H1 (cell line): ENCODE measurements at regions not wholly inside any gene's neighbourhood (a gene's known extent, or its start where the extent isn't known, plus 50 kb on each side); places are given as distances from the start of the nearest gene placed in this dataset.
A peak's percentile ranks its signal among the peaks of the same experiment; 100 is the strongest.

Source experiments
- CTCF ChIA-PET: fragments of 300-600 bp; sonication (Branson Sonifier 250); formaldehyde crosslinking; loops from one replicate; lab custom pipeline; 2021; ENCODE audit not compliant: partially characterized antibody; lab: Charles Lee
- POLR2A ChIA-PET: fragments of 300-600 bp; sonication (Branson Sonifier 250); formaldehyde crosslinking; loops from one replicate; lab custom pipeline; 2021; ENCODE audit warnings: inconsistent platforms; ENCODE audit not compliant: partially characterized antibody; lab: Charles Lee
- DNase-seq, 2 experiments: peaks; one replicate each; pipeline versions ENCODE4 v3.0.0 to v3.0.0-alpha.2; 2010 to 2022; ENCODE audit warnings: low spot score in 2 of 2, low read depth in 1 of 2, mixed read lengths in 1 of 2
- FAIRE-seq: peaks from 2 replicates; lab custom pipeline; 2011; peaks lifted over from hg19 to GRCh38; lab: Jason Lieb, UNC
- H2AFZ ChIP-seq: 2 replicates; pipeline ENCODE4 v1.8.1; 2012; ENCODE audit warnings: low read length, inconsistent platforms
- H2AK5ac ChIP-seq: 2 replicates; pipeline ENCODE4 v1.6.1; 2013; ENCODE audit warnings: low read depth, low read length
- H2BK120ac ChIP-seq: replicated peaks from 2 replicates; pipeline ENCODE3; 2013; ENCODE audit warnings: low read depth, low read length, inconsistent platforms
- H2BK12ac ChIP-seq: 2 replicates; pipeline ENCODE4 v1.6.1; 2013; ENCODE audit warnings: low read depth, low read length
- H2BK15ac ChIP-seq: 2 replicates; pipeline ENCODE4 v1.6.1; 2013; ENCODE audit warnings: low read length
- H2BK20ac ChIP-seq: 2 replicates; pipeline ENCODE4 v1.6.1; 2013; ENCODE audit warnings: low read length
- H2BK5ac ChIP-seq: 2 replicates; pipeline ENCODE4 v1.6.1; 2013; ENCODE audit warnings: low read depth, low read length
- H3K14ac ChIP-seq: 2 replicates; pipeline ENCODE4 v1.6.1; 2013; ENCODE audit warnings: inconsistent platforms; ENCODE audit not compliant: insufficient read length
- H3K18ac ChIP-seq: 2 replicates; pipeline ENCODE4 v1.6.1; 2013; ENCODE audit warnings: low read length; ENCODE audit errors: extremely low read depth
- H3K23ac ChIP-seq: 2 replicates; pipeline ENCODE4 v1.6.1; 2013; ENCODE audit warnings: inconsistent platforms; ENCODE audit not compliant: insufficient read length
- H3K23me2 ChIP-seq: 2 replicates; pipeline ENCODE4 v1.6.1; 2013; ENCODE audit warnings: low read depth, low read length
- H3K27ac ChIP-seq: 2 replicates; pipeline ENCODE4 v1.6.1; 2011; ENCODE audit warnings: low read depth, low read length, inconsistent platforms
- H3K27me3 ChIP-seq, 4 experiments: replicated peaks in 1 of 4; 1 replicate in 1 of 4; 2 replicates in 3 of 4; pipeline versions ENCODE4 v1.6.1 to v1.8.1; 2011 to 2013; ENCODE audit warnings: low read length in 3 of 4, mild to moderate bottlenecking in 3 of 4, inconsistent platforms in 2 of 4, mixed read lengths in 2 of 4, moderate library complexity in 1 of 4; ENCODE audit not compliant: control insufficient read depth in 3 of 4, insufficient read depth in 3 of 4; ENCODE audit errors: extremely low read depth in 1 of 4
- H3K36me3 ChIP-seq, 4 experiments: 2 replicates each; pipeline versions ENCODE4 v1.6.1 to v1.8.1; 2011 to 2013; ENCODE audit warnings: mild to moderate bottlenecking in 4 of 4, low read length in 3 of 4, moderate library complexity in 2 of 4, control low read depth in 1 of 4, inconsistent platforms in 1 of 4; ENCODE audit not compliant: insufficient read depth in 4 of 4, control insufficient read depth in 2 of 4
- H3K4ac ChIP-seq: replicated peaks from 2 replicates; pipeline ENCODE3; 2013; ENCODE audit warnings: low read length, low read depth, mixed read lengths, inconsistent platforms; ENCODE audit not compliant: insufficient read length
- H3K4me1 ChIP-seq, 4 experiments: replicated peaks in 1 of 4; 1 replicate in 1 of 4; 2 replicates in 3 of 4; pipeline versions ENCODE4 v1.6.1 to v1.8.1; 2011 to 2013; ENCODE audit warnings: low read length in 3 of 4, inconsistent platforms in 2 of 4, mixed read lengths in 1 of 4; ENCODE audit not compliant: insufficient read depth in 4 of 4, control insufficient read depth in 3 of 4
- H3K4me2 ChIP-seq, 2 experiments: 2 replicates each; pipeline versions ENCODE4 v1.6.1 to v1.8.1; 2011 to 2013; ENCODE audit warnings: low read depth in 2 of 2, low read length in 2 of 2, control low read depth in 1 of 2, inconsistent platforms in 1 of 2, mild to moderate bottlenecking in 1 of 2; ENCODE audit not compliant: insufficient read depth in 1 of 2
- H3K4me3 ChIP-seq, 4 experiments: fragments of 200-600, 300-600 bp in 1 of 4; sonication (generic), shearing (Covaris generic), sonication (Bioruptor Twin) in 1 of 4; 2 replicates each; pipeline versions ENCODE4 v1.5.1 to v1.8.1; 2011 to 2016; ENCODE audit warnings: low read length in 4 of 4, low read depth in 3 of 4, control low read depth in 2 of 4, inconsistent platforms in 2 of 4, mild to moderate bottlenecking in 2 of 4, mixed read lengths in 1 of 4, moderate library complexity in 1 of 4; ENCODE audit not compliant: insufficient read depth in 2 of 4; ENCODE audit errors: extremely low read depth in 1 of 4
- H3K56ac ChIP-seq: replicated peaks from 2 replicates; pipeline ENCODE3; 2013; ENCODE audit warnings: low read depth, mild to moderate bottlenecking, mixed read lengths, low read length, inconsistent platforms; ENCODE audit not compliant: insufficient read length
- H3K79me1 ChIP-seq: 2 replicates; pipeline ENCODE4 v1.6.1; 2013; ENCODE audit warnings: low read depth, low read length, control low read depth
- H3K79me2 ChIP-seq, 2 experiments: 2 replicates each; pipeline versions ENCODE4 v1.6.1 to v1.8.1; 2012 to 2013; ENCODE audit warnings: low read length in 2 of 2, mild to moderate bottlenecking in 2 of 2, inconsistent platforms in 1 of 2; ENCODE audit not compliant: insufficient read depth in 2 of 2, control insufficient read depth in 1 of 2
- H3K9ac ChIP-seq, 4 experiments: replicated peaks in 1 of 4; 1 replicate in 1 of 4; 2 replicates in 3 of 4; pipeline versions ENCODE4 v1.6.1 to v1.8.1; 2011 to 2013; ENCODE audit warnings: low read depth in 3 of 4, low read length in 3 of 4, control low read depth in 2 of 4, mild to moderate bottlenecking in 2 of 4, moderate library complexity in 2 of 4, inconsistent platforms in 1 of 4; ENCODE audit errors: extremely low read depth in 1 of 4
- H3K9me3 ChIP-seq, 2 experiments: 2 replicates each; pipeline versions ENCODE4 v1.6.1 to v1.8.1; 2012 to 2013; ENCODE audit warnings: mild to moderate bottlenecking in 2 of 2, moderate library complexity in 2 of 2, control low read depth in 1 of 2, inconsistent platforms in 1 of 2, low read depth in 1 of 2, low read length in 1 of 2, mixed read lengths in 1 of 2; ENCODE audit not compliant: insufficient read depth in 2 of 2
- H4K20me1 ChIP-seq, 2 experiments: replicated peaks in 1 of 2; 2 replicates each; pipeline versions ENCODE3 to v1.8.1; 2011 to 2013; ENCODE audit warnings: inconsistent platforms in 2 of 2, low read length in 2 of 2, mild to moderate bottlenecking in 1 of 2; ENCODE audit not compliant: insufficient read depth in 2 of 2, control insufficient read depth in 1 of 2
- H4K5ac ChIP-seq: 2 replicates; pipeline ENCODE4 v1.6.1; 2013; ENCODE audit warnings: low read length, low read depth, mixed read lengths, inconsistent platforms; ENCODE audit not compliant: insufficient read length
- H4K8ac ChIP-seq: 2 replicates; pipeline ENCODE4 v1.8.0; 2013; ENCODE audit warnings: mild to moderate bottlenecking, moderate library complexity, low read length, inconsistent platforms; ENCODE audit not compliant: insufficient read depth; ENCODE audit errors: extremely low read depth
- H4K91ac ChIP-seq: replicated peaks from 2 replicates; pipeline ENCODE3; 2013; ENCODE audit warnings: low read length, mixed read lengths, inconsistent platforms; ENCODE audit not compliant: insufficient read length
- E2F6 ChIP-seq: IDR thresholded peaks from 2 replicates; pipeline ENCODE4 v1.6.1; 2012; ENCODE audit warnings: inconsistent platforms
- EGR1 ChIP-seq: IDR thresholded peaks from 2 replicates; pipeline ENCODE4 v1.6.1; 2011; ENCODE audit warnings: low read depth, low read length, borderline replicate concordance
- GABPA ChIP-seq: IDR thresholded peaks from 2 replicates; pipeline ENCODE4 v1.6.1; 2011; ENCODE audit warnings: mild to moderate bottlenecking, low read length, moderate library complexity, borderline replicate concordance; ENCODE audit not compliant: insufficient read depth
- POLR2A ChIP-seq, 2 experiments: IDR thresholded peaks; 1 replicate in 1 of 2; 2 replicates in 1 of 2; pipeline ENCODE4 v1.6.1; 2011; ENCODE audit warnings: low read depth in 2 of 2, low read length in 2 of 2, mild to moderate bottlenecking in 2 of 2; ENCODE audit errors: control extremely low read depth in 1 of 2
- RAD21 ChIP-seq, 2 experiments: IDR thresholded peaks in 1 of 2; conservative IDR thresholded peaks in 1 of 2; 2 replicates each; pipeline ENCODE4 v1.6.1; 2011; ENCODE audit warnings: low read depth in 2 of 2, low read length in 2 of 2, improper control_type of control experiment in 1 of 2, inconsistent platforms in 1 of 2, mild to moderate bottlenecking in 1 of 2, moderate library complexity in 1 of 2
- SIX5 ChIP-seq: IDR thresholded peaks from 2 replicates; pipeline ENCODE4 v1.6.1; 2011; ENCODE audit warnings: mild to moderate bottlenecking, low read depth, low read length
- TBP ChIP-seq: IDR thresholded peaks from 2 replicates; pipeline ENCODE4 v1.6.1; 2011; ENCODE audit warnings: low read depth, low read length, improper control_type of control experiment
- TCF12 ChIP-seq: IDR thresholded peaks from 2 replicates; pipeline ENCODE4 v1.6.1; 2011; ENCODE audit warnings: low read depth, mild to moderate bottlenecking, low read length
- YY1 ChIP-seq: IDR thresholded peaks from 2 replicates; pipeline ENCODE4 v1.6.1; 2011; ENCODE audit warnings: low read depth, mild to moderate bottlenecking, low read length
- WGBS, 2 experiments: shearing (Covaris generic) in 1 of 2; methylation state at CpG; one replicate each; pipeline versions ENCODE4 v1.1.6 to v1.1.7; 2013 to 2015; ENCODE audit warnings: low lambda C conversion rate in 2 of 2, mixed read lengths in 2 of 2, inconsistent platforms in 1 of 2, low coverage in 1 of 2, missing lambda C conversion rate in 1 of 2; ENCODE audit not compliant: insufficient replicate concordance in 2 of 2, insufficient coverage in 1 of 2, insufficient read length in 1 of 2; ENCODE audit errors: extremely low coverage in 1 of 2, missing lambda C conversion rate in 1 of 2; 5-methylcytosine and 5-hydroxymethylcytosine counted together

DNA sequence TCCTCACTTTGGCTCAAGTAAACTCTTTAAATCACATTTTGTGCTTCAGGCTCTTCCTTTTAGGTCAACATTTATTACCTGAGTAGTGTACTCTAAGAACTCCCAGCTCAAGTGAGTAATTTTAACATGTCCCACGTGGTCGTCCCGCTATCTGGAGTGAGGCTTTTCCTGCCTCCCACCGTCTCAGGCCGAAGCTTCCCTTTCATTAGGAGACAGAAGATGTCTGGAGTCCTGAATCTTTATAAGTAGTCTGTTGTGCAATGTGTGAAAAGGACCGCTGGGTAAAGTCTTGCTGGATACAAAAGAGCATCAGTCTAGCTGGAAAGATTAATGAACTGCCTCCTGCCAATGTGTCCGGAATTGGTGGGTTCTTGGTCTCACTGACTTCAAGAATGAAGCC lies 117.7 kb upstream of the NEIL3 start:
- no peak overlapping the region for H3K56ac ChIP-seq
- H3K18ac ChIP-seq = no peak overlapping the region
- no peak overlapping the region for H2BK20ac ChIP-seq
- no peak overlapping the region for H3K9ac ChIP-seq
- H4K20me1 ChIP-seq = no peaks in the 10 kb centered on the region
- H3K27me3 ChIP-seq = no peaks in the 10 kb centered on the region
- H3K4me2 ChIP-seq = 0 out of 4 replicates have a peak overlapping the region, but pooled peaks have one; percentile 26 to 37
- no peak overlapping the region for H2AFZ ChIP-seq
- WGBS, 2 experiments = 90% methylated on average over 7 of the region's 7 CpGs; no CpG with 5 or more reads in 1 of the 2 experiments
- no peak overlapping the region for H4K8ac ChIP-seq
- H3K4me3 ChIP-seq = no peak overlapping the region
- 0 out of 2 replicates have a peak overlapping the region, but pooled peaks have one; percentile 6 for H2BK12ac ChIP-seq
- FAIRE-seq (no peak), DNase-seq (no peak)
- no peak overlapping the region for H2BK5ac ChIP-seq
- no peak for TF ChIP-seq SIX5
- TF ChIP-seq RAD21 (IDR thresholded peaks at IDR 0.05 in 1 of 2, conservative IDR thresholded peaks at IDR 0.05 in 1 of 2; ENCODE audit: low read depth in 2 of 2, low read length in 2 of 2) = no peak
- no peak for TF ChIP-seq EGR1
- TF ChIP-seq TBP = no peak
- TF ChIP-seq POLR2A (IDR thresholded peaks at IDR 0.05; ENCODE audit: control extremely low read depth in 1 of 2, low read depth in 2 of 2, low read length in 2 of 2) = no peak
- TF ChIP-seq TCF12 = no peak
- no peak for TF ChIP-seq GABPA
- no peak for TF ChIP-seq E2F6
- TF ChIP-seq YY1 = no peak
- H3K9me3 ChIP-seq = peaks cover 2 to 4% of the 10 kb centered on the region in 2 experiments; a peak in 2 of 4 replicates
- no peak overlapping the region for H4K5ac ChIP-seq
- no peak overlapping the region for H3K14ac ChIP-seq
- H3K4me1 ChIP-seq = peaks cover 0 to 5% (median 0%) of the 10 kb centered on the region in 4 experiments; a peak in 1 of 7 replicates
- no peaks in the 10 kb centered on the region for H3K79me2 ChIP-seq
- no peak overlapping the region for H2AK5ac ChIP-seq
- H3K27ac ChIP-seq = no peak overlapping the region
- CTCF ChIA-PET = interaction anchor here (1.0 to 1.2 kb wide), 2 partner anchors 58 to 189 kb away, joined by 3 to 4 read pairs; no protein-coding TSS in a partner anchor
- POLR2A ChIA-PET = interaction anchor here (0.7 kb wide), 1 partner anchor 325 kb away, joined by 3 read pairs; no protein-coding TSS in a partner anchor
- no peaks in the 10 kb centered on the region for H3K79me1 ChIP-seq
- H2BK120ac ChIP-seq = no peak overlapping the region
- H2BK15ac ChIP-seq = no peak overlapping the region
- no peak overlapping the region for H3K23ac ChIP-seq
- no peak overlapping the region for H3K4ac ChIP-seq
- H3K23me2 ChIP-seq = no peaks in the 10 kb centered on the region
- no peak overlapping the region for H4K91ac ChIP-seq
- H3K36me3 ChIP-seq = no peaks in the 10 kb centered on the region
